ENCODE measurements at regions not wholly inside any gene's neighbourhood (a gene's known extent, or its start where the extent isn't known, plus 50 kb on each side); places are given as distances from the start of the nearest gene placed in this dataset.

- no peaks in the 10 kb centered on the region for H3K9me1 ChIP-seq (ENCODE audit: insufficient read depth, low read length)
- H3K27ac ChIP-seq (ENCODE audit: insufficient read depth, low read length), result no peak overlapping the region
- H3K9me3 ChIP-seq (ENCODE audit: control insufficient read depth, insufficient read depth, low read length), result no peaks in the 10 kb centered on the region
- H3K14ac ChIP-seq (replicated peaks; ENCODE audit: low read depth, low read length), result no peak overlapping the region
- no peak overlapping the region for H4K5ac ChIP-seq (ENCODE audit: low read depth, low read length)
- ChIA-PET POLR2A (ENCODE audit: unreplicated experiment) (no interaction called here), CTCF (interaction anchor here (1.0 kb wide), 1 partner anchor 28 kb away, joined by 3 read pairs; no protein-coding TSS in a partner anchor)
- H3K4me1 ChIP-seq (ENCODE audit: control insufficient read depth, insufficient read depth, low read length), result 0 out of 2 replicates have a peak, but pooled peaks cover 2% of the 10 kb centered on the region
- peak overlapping the region; percentile 23; the same call in 1 of the 2 replicates for H2BK20ac ChIP-seq (ENCODE audit: low read depth, low read length)
- no peaks in the 10 kb centered on the region for H3K27me3 ChIP-seq (ENCODE audit: control insufficient read depth, insufficient read depth, low read length)
- TF ChIP-seq RCOR1 (IDR thresholded peaks at IDR 0.05; ENCODE audit: insufficient replicate concordance, low read length) (no peak), CTCF (conservative IDR thresholded peaks at IDR 0.05; ENCODE audit: low read depth, low read length) (no peak), RFX5 (IDR thresholded peaks at IDR 0.05; ENCODE audit: low read depth, low read length) (no peak), POLR2A (IDR thresholded peaks at IDR 0.05; ENCODE audit: low read depth, low read length) (no peak), CHD1 (IDR thresholded peaks at IDR 0.05; ENCODE audit: low read depth, low read length) (no peak), FOS (IDR thresholded peaks at IDR 0.05; ENCODE audit: low read depth, low read length) (no peak)
- no peaks in the 10 kb centered on the region for H3K36me3 ChIP-seq (ENCODE audit: control insufficient read depth, insufficient read depth, low read length)
- no peak overlapping the region for H3K4me2 ChIP-seq (ENCODE audit: low read depth, low read length)
- no peak overlapping the region for H2AK9ac ChIP-seq (replicated peaks; ENCODE audit: low read depth, low read length, poor library complexity)
- no peak overlapping the region for H2AK5ac ChIP-seq (ENCODE audit: low read depth, low read length)
- dilution Hi-C loops (cut with HindIII; ENCODE audit: low sequenced_read_pairs, unreplicated experiment) (no loop called here), intact Hi-C loops (cut with micrococcal nuclease) (no loop called here), in situ Hi-C loops (cut with MboI; ENCODE audit: low sequenced_read_pairs) (no loop called here)
- no peaks in the 10 kb centered on the region for H4K20me1 ChIP-seq (ENCODE audit: insufficient read depth, low read length)
- H3K9ac ChIP-seq (ENCODE audit: low read depth, low read length), result no peak overlapping the region
- no peak overlapping the region for H2BK120ac ChIP-seq (ENCODE audit: low read depth, low read length)
- WGBS, 2 experiments (ENCODE audit: extremely low coverage in 2 of 2, insufficient read length in 1 of 2), result no CpG with 5 or more reads among the region's 2 CpGs
- DNase-seq (peak; percentile 14), ATAC-seq (ENCODE audit: low read depth) (no peak)
- H3K18ac ChIP-seq (ENCODE audit: low read depth, low read length), result no peak overlapping the region
- no peak overlapping the region for H3K23ac ChIP-seq (ENCODE audit: low read depth, low read length)
- no peak overlapping the region for H4K8ac ChIP-seq (ENCODE audit: low read depth in 2 of 2, low read length in 2 of 2)
- H3K56ac ChIP-seq (ENCODE audit: extremely low read depth, insufficient read depth, low read length), result no peak overlapping the region
- H2AFZ ChIP-seq (replicated peaks; ENCODE audit: low read length, poor library complexity), result no peak overlapping the region
- no peaks in the 10 kb centered on the region for H3K79me1 ChIP-seq (ENCODE audit: low read depth in 1 of 2, low read length in 2 of 2)
- no peak overlapping the region for H3K4me3 ChIP-seq (ENCODE audit: insufficient read depth, low read depth, low read length)
- H2BK5ac ChIP-seq (ENCODE audit: low read depth, low read length, poor library complexity, severe bottlenecking), result no peak overlapping the region
- BruUV-seq (replicated peaks), result no TSS peak
- H3K4ac ChIP-seq (ENCODE audit: low read depth, low read length), result no peak overlapping the region
- H2BK15ac ChIP-seq (ENCODE audit: low read depth, low read length), result no peak overlapping the region
- H4K91ac ChIP-seq (ENCODE audit: insufficient read depth, low read depth, low read length), result no peak overlapping the region
These were observed 207.8 kb downstream of the TFEC start for GRCh38 chr7:115822801-115823200.
